ENCODE measurements at regions not wholly inside any gene's neighbourhood (a gene's known extent, or its start where the extent isn't known, plus 50 kb on each side); places are given as distances from the start of the nearest gene placed in this dataset.
A peak's percentile ranks its signal among the peaks of the same experiment; 100 is the strongest.

DNA sequence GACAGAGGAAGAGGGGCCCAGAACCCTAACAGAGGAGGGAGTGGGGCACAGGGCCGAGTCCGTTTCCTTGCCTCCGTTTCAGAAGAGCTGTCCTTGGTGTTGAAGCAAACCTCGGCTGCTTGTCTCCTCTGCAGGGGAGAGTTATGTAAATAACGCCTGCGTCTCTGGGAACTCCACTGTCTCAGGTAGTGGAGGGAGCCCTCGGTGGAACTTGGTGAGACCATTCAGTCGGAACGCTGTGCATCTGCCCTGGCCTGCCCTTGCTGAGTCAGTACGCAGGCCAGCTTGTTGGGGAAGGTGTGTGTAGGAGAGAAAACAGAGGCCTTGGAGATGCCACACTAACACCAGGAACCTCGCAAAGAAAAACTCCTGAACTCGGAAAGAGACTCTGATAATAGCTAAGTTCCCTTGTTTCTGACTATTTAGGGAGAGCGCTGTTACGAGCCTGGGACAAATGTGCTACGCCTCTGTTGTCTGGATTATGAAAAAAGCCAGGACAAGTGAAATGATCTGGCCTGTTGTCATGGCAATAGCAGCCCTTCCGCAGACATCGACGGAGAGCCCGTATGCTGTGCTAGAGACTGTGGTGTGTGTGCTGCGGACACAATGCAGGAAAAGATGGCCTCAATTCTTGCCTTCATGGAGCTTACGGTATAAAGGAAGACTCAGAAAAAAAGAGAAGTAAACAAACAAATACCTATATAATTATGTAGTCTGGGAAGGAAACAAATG is 94.6 kb upstream of the AKT3 start:
- no peak for DNase-seq (ENCODE audit: low read depth in 2 of 2)

DNA sequence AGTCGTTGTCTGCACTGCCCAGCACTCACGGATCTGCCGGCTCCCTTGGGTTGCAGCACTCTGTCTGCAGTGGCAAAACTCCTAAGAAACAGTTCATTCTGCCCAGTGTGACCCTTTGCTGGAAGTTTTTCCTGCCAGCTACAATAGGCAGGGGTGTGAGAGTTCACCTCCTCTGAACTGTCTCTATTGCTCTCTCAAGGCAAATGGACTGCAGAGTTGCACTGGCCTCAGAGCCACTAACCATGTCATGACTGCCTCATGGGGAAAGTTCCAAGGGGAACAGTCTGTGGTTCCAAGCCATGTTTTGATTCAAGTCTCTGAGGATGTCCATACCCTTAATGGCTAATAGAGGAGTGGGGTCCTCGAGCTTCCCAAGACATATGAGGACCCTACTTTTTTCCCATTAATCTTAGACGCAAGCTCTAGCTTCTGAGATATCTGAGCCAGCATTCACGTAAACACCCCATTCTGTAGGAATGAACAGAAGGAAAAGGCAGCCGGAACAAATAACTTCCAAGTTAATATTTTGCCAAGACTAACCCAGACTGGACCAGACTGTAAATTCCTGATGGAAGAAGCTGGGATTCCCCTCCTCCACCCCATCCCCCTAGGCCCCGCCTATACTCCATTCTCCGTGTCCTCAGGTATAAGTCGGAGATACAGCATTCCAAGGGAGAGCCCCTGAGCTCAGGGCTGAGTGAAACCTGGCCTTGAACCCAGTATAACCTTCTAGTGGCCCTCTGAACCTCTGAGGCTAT is 93.8 kb upstream of the AKT3 start:
- no peak for DNase-seq (ENCODE audit: low read depth in 2 of 2)

DNA sequence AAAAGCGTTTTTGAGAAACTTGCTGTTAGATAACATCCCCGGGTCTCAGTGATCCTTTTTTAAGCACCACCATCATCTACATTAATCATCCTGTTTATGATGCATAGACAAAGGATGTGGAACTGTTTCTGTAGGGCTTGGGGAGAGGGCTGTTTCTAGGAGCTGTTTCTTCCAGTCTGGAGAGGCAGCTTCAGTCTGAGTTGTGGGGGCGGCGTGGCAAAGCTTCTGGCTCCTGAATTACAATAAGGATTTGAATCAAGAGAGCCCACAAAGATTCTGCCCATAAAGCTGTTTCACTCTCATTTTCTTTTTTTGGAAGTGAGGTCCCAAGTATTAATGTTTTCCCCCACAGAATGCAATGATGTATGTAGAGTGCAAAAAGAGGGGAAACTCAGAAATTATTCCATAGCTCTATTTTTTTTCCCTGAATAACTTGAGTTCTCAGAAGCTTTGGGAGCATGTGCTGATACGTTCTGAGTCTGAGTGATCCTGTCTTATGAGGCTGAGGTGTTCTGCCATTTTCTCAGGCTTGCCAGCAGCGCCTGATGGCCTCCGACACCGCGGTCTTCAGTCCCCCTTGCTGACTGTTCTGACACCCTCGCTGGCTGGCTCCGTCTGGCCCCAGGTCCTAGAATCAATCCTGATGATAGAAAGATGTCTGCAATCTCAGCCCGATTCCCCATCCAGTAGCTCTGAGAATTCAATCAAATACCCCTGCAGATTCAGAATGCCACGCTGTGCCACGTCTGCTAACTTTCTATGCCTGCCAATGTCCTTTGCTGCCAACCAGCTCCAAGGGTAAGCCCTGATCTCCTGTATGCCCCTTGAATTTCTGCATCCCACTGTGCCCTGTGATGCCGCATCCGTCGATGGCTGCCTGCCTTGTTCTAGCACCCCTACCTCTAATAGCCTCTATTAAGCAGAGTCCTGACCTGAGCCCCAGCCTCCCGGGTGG is 92.4 kb upstream of the AKT3 start:
- DNase-seq (ENCODE audit: low read depth in 2 of 2) = no peak

DNA sequence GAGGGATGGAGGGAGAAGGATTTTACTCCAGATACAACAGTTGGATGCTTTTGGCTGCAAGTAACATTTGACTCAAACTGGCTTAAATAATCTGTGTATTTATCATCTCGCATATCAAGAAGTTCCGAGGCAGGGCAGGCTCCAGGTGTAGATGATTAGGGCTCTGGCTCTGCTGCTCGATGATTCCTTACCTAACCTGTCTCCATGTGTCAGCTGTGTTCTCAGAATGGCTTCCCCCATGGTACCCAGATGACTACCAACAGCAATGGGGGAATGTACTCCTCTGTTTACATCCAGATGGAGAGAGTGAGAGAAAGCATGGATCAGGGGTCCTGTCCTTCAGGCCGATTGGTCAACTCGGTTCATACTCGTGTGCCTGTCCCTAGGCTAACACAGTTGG is 90.4 kb upstream of the AKT3 start:
- no peak for DNase-seq (ENCODE audit: low read depth in 2 of 2)

DNA sequence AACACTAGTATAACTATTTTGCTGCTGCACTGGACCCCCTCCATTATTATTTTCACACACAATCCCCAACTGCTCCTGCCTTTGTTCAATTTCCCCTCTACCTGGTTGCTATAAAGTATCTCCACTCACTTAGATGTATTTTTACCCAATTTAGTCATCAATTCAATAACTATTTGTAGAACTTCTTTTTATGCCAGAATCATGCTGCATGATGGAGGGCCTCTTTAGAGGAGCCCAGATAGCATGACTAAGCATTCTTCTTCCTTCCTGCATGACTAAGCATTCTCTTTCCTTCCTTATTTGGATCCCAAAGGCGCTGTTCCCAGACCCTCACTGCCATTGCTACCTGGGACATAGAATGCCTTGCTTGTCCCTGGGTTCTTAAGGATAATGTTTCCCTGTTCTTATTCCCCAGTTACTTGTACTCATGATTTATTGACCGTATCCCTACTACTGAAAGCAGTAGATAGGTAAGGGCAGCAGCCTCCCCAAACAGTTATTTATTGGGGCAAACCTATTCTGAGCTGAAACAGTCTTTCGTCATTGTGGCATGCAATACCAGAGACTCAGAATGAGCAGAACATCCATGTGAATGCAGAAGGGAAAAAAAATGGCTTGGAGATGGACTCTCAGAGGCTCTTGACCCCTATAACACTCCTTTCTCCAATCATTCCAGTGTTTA is 89.3 kb upstream of the AKT3 start:
- DNase-seq (ENCODE audit: low read depth in 2 of 2) = peak in 1 of 2 experiments; percentile 24

DNA sequence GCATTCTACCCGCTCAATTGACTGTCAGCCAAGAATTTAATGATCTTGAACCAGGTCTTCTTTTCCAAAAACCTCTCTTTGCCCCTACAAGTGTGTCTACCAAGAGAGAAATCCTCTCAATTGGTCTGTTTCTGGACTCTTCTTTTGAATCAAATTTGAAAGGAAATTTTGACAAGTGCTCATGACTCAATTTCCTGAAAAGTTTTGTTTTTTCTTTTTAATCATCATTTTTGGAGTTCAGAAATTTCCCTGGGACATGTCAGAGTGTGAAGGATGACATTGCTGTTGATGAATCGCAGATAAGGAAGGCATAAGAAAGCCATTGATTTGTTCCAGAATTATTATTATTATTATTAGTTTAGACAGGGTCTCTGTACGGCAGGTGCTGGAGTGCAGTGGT is 88.2 kb upstream of the AKT3 start:
- DNase-seq (ENCODE audit: low read depth in 2 of 2) = no peak

DNA sequence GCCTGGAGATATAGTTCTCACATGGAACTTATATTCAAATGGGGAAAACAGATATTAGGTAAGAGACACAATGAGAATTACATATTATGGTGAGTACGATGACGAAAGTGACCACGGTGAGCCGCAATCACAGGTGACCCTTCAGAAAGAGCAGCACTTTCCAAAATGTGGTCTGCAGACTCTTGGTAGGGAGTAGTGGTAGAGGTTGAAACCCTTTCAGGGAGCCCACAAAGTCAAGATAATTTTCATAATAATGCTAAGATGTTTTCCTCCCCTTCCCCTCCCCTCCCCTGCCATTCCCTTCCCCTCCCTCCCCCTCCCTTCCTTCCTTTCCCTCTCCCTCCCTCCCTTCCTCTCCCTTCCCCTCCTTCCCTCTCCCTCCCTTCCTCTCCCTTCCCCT is 83.5 kb upstream of the AKT3 start:
- DNase-seq (ENCODE audit: low read depth in 2 of 2) = no peak

DNA sequence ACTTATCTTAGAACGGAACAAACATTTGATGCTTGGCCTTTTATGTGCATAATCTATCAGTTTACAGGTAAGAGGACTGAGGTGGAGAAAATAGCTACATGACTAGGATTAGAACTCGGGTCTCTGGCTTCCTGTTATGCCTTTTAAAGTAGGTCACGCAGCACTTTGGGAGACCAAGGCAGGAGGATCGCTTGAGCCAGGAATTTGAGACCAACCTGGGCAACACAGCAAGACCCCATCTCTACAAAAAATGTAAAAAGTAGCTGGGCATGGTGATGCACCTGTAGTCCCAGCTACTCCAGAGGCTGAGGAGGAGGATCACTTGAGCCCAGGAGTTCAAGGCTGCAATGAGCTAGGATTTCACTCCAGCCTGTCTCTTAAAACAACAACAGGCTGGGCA is 81.9 kb upstream of the AKT3 start:
- DNase-seq (ENCODE audit: low read depth in 2 of 2) = no peak

DNA sequence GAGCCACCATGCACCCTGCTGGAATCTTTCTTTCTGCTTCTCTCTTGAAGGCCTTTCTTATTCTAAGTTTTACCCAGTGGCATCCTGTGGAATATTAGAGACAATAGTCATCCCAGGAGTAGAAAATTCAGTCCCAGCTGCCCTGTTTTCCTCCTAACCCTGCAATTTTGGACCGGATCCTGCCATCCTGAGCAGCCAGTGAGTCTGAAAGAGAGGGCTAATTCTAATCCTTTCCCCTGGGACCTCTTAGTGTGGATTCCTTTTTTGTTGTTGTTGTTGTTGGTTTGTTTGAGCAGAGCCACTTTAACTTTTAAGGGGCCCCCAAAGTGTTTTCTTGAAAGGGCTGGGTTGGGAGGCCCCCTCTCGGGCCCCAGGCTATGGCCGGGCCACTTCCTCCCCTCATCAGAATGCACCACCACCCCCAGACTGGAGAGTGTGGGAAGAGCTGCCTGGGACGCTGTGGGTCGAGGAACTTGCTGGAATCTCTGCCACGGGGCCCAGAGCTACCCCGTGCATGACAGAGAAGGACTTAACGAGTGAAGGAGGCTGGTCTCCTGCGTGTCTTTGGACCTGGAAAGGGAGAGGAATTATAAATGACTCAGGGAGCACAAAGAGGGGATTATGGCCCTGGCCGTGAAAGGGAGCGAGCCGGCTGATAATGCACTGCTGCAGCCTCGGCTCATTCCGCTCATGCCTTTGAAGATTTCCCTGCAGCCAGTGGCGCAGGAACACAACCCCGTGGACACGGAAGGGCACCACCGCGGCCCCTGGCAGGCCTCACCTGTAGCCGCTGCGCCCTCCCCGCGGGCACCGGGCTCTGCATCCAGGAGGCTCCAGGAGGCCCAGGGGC is 81.0 kb upstream of the AKT3 start:
- DNase-seq (ENCODE audit: low read depth in 2 of 2) = no peak

DNA sequence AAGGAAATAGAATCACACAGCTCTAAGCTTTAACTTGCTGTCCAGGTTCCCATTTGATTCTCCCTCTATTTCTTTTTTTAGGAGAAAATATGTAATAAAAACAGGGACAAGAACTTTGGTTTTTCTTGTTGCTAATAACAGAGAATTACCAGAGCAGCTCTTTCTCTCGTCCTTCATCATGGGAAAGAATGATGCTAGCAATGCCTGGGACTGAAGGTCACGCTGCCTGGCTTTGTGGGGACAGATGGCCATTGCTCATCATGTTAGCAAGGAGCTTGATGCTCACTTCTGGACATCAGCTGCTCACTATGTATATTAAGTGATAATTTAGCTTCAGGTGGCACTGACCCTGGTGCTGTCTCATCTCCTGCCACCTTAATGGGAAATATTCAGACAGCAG is 77.3 kb upstream of the AKT3 start:
- no peak for DNase-seq (ENCODE audit: low read depth in 2 of 2)

DNA sequence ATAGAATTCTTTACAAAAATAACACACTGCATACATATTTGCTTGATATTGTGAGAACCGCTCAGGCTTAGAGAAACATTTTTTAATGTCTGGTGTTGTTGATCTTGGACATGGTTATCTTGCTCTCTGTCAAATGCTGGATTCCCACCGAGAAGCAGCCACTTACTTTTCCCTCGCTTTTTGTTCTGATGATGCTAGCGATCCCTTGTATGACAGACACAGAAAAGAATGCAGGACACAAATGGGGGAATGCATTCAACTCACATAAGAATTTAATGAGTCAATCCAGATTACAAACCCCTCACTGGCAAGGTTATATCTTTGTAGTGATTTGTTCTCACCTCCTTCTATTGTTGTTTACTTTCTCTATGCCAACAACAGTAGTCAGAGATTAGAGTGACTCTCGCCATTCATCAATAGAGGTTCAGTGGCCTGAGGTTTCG is 76.8 kb upstream of the AKT3 start:
- DNase-seq (ENCODE audit: low read depth in 2 of 2) = peak; percentile 87 to 90

DNA sequence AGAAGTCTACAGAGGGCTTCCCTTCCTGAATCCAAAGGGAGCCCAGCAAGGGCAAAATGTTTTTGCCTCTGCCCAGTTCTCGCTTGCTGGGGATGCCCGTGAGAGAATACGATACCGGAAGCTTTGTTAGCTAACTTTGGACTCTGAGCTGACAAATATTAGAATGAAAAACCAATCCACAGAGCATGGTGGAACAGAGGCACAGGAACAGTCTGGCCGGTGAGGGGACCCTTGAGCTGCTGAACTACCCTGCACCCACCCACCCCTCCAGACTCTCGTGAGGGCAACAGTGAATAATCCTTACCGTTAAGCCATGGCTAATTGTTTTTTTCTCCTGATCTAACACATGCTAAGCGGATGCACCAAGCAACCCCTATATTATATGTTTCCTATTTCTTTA is 76.3 kb upstream of the AKT3 start:
- no peak for DNase-seq (ENCODE audit: low read depth in 2 of 2)

DNA sequence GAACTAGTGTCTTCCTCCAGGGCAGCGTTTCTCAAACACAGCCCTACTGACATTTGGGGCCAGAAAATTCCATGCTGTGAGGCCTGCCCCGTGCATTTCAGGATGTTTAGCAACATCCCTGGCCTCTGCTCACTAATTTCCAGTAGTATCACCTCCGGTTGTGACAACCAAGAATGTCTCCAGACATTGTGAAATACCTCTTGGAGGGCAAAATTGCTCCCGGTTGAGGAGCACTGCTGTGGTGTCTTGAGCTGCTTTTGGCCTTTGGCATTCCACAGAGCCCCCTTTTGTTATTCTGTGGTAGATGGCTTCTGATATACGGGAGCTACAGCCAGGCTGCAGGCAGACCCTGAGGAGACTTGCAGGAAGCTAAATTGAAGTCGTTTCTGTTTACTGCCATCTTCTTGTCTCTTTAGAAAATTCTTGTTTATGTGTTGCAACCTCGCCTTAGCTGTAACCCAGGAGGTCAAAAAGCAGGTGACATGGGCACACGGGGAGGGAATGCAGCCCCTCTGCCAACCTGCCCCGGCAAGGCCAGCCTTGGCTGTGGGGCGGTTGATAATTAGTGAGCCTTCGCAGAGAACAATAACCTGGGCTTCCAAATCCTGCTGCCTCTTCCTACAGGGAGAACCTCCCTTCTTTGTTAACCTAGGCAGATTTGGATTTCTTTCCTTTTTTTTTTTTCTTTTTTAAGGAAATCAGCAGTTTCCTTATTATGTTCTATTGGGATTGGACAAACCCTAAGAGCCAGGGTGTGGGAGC is 74.7 kb upstream of the AKT3 start:
- no peak for DNase-seq (ENCODE audit: low read depth in 2 of 2)

DNA sequence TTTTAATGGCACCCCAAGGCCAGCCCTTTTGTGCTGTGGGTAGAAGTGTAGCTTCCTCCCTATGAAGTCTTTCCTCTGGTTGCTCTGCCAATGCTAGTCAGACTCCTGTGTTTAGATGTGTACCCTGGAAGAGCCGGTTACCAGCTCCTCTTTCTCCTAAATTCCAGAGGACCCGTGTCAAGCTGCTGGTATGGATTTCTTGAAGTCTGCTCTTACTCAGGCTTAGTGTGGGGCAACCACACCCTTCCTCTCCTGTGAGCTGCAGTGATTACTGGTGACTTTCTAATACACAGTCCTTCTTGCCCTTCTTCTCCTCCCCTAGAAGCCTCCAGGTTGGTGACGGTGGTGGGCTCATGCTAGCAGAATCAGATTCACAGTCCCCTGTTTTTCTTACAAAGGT is 74.1 kb upstream of the AKT3 start:
- no peak for DNase-seq (ENCODE audit: low read depth in 2 of 2)

DNA sequence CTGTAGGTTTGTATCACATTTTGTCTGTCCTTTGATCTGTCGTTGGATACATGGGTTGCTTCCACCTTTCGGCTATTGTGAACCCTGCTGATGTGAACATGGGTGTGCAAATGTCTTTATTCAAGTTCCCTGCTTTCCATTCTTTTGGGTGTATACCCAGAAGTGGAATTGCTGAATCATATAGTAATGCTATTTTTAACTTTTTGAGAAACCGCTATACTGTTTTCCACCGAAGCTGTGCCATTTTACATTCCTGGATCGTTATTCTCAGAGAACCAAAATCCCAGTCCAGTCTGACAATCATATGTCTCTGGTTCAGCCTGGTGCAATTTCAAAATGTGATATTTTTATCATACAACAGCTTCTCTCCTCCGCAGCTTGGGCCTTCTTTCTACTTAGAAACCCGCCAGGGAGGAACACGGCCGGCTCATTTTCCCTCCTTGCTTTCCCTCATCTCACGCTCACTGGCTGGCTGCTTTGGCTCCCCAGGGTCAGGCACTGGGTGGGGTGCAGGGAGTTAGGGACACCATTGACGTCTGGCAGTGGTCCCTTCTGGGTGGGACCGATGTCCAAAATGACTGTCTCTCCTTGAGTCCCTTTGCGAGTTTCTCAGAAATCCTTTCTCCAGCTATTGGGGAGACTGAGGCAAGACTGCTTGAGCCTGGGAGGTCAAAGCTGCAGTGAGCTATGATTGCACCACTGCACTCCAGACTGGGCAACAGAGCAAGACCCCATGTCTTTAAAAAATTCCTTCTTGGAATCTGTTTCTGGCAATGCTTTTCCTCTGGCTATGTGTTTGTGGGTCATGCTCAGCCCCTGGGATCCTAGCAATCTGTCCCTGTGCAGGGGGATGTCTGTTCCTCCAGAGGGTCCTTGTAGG is 73.5 kb upstream of the AKT3 start:
- no peak for DNase-seq (ENCODE audit: low read depth in 2 of 2)

DNA sequence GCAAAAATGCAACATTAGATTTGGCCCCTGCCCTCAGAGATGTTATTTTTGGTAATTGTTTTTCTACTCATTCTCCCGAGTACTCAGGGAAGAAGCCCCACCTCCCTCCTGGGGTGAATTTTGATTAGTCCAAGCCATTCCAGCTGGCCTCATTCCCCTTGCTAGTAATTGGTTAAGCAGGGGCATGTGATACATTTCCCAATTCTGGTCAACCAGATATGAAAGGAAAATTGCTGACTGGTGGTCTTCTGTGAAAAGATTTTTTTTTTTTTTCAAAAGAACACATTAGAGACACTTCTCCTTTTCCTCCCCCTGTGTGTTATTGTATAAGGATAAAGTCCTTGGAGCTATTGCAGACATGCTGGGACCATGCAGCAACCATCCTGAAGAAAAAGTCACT is 71.1 kb upstream of the AKT3 start:
- DNase-seq (ENCODE audit: low read depth in 2 of 2) = no peak

DNA sequence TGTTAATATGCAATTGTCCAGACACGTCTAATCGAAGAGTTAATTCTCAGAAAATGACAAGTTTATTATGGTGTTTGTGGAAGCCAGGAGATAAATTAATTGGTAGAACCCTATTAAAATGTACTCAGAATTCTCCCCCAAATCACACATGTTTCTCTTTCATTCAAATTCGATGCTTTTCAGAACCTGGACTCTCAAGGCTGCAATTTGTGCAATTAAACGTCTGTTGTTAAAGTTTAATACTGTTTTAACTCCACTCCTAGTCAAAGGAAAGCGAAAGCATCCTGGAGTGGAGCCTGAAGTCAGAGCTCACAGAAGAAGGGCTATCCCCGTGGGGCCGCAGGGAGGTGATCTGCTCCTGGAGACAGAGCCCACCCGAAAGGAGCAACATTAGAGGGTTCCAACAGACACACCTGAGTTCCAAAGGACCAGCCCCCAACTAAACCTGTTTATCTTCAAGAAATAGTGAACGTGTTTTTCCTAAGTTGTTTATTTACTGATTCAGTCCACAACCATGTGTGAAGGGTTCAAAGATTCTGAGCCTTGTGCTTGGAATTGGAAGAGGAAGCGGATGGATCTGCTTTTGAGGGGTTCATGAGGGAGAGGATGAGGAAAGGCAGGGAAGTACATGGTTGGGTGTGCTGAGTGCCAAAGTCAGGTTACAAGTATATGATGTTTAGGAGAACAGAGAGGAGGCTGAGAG is 68.0 kb upstream of the AKT3 start:
- DNase-seq (ENCODE audit: low read depth in 2 of 2) = no peak

DNA sequence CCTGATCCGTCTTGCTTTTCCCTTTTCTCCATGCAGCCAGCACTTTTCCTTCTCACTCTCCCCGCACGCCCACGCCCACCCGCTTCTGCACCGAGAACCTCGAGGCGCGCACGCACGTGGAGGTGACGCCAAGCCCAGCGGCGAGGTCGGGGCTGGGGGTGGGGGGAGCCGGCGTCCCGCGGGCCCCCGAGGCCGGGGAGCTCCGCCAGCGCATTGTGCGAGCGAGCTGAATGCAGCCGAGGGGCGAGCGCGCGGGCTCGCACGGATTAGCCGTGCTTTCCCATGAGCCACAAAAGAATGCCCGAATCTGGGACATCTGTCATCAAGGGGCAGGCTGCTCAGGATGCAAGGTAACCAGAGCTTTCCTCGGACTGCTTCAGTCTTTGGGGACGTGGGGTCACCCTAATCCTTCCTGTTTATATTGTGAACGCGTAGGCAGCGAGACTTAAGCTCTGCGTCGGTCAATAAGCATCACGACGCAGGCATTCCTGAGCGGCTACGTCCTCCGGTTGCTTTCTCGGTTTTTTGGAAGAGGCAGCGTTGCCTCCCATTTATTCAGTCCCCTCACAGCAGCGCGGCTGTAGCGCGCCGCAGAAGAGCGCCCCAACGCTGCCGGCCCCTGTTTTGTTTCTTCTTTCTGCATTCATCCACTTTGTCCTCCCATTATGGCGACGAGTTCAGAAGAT is 67.3 kb upstream of the AKT3 start:
- DNase-seq (ENCODE audit: low read depth in 2 of 2) = peak in 1 of 2 experiments; percentile 54
